DND-41 (cell line): ENCODE measurements at regions not wholly inside any gene's neighbourhood (a gene's known extent, or its start where the extent isn't known, plus 50 kb on each side); places are given as distances from the start of the nearest gene placed in this dataset.

Source experiments
- CTCF ChIP-seq: IDR thresholded peaks from 2 replicates; pipeline ENCODE4 v1.5.1; 2012; ENCODE audit warnings: borderline replicate concordance, low read length, moderate library complexity, mild to moderate bottlenecking; ENCODE audit not compliant: poor library complexity, severe bottlenecking; ENCODE audit errors: extremely low read depth
- EZH2 ChIP-seq: IDR thresholded peaks from 3 replicates; pipeline ENCODE4 v1.6.1; 2012; ENCODE audit warnings: borderline replicate concordance, low read depth, mild to moderate bottlenecking, moderate library complexity, low read length, inconsistent platforms; ENCODE audit not compliant: severe bottlenecking

GRCh38 chr9:13548535-13548934 lies 269.0 kb upstream of the MPDZ start:
- TF ChIP-seq CTCF (no peak), EZH2 (no peak)
